ENCODE measurements at regions not wholly inside any gene's neighbourhood (a gene's known extent, or its start where the extent isn't known, plus 50 kb on each side); places are given as distances from the start of the nearest gene placed in this dataset.

DNA sequence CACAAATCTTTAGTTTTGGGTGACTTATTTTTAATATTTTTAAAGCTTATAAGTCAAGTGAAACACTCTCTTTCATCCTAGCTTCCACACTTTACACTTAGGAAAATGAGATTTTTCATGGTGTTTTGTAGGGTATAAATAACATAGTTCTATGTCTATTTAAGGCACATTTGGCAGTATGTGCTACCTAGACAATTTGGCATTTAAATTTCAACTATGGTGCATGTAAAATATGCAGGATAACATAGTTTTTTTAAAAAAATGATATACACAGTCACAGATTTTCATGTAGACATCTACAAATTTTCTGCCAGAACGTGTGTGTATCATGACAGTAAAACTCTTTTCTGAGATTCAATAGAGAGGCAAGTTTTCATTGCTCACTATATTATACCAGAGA is 115.1 kb upstream of the MAP3K7 start:
- no peak overlapping the region for H3K4ac ChIP-seq (replicated peaks; ENCODE audit: insufficient read length, low read depth, low read length)
- H3K14ac ChIP-seq (ENCODE audit: insufficient read length), result no peak overlapping the region
- H2BK20ac ChIP-seq (ENCODE audit: low read length), result no peak overlapping the region
- no peak overlapping the region for H3K4me3 ChIP-seq (ENCODE audit: extremely low read depth in 1 of 4, insufficient read depth in 2 of 4, low read depth in 3 of 4, low read length in 4 of 4)
- ChIA-PET CTCF (ENCODE audit: partially characterized antibody) (interaction anchor here (1.5 kb wide), 1 partner anchor 10 kb away, joined by 3 read pairs; no protein-coding TSS in a partner anchor), POLR2A (ENCODE audit: partially characterized antibody) (interaction anchor here (0.9 kb wide), 1 partner anchor 12 kb away, joined by 5 read pairs; no protein-coding TSS in a partner anchor)
- FAIRE-seq (no peak), DNase-seq (ENCODE audit: low read depth in 1 of 2, low spot score in 2 of 2) (no peak)
- H2BK120ac ChIP-seq (replicated peaks; ENCODE audit: low read depth, low read length), result no peak overlapping the region
- no peaks in the 10 kb centered on the region for H4K20me1 ChIP-seq (replicated peaks in 1 of 2; ENCODE audit: control insufficient read depth in 1 of 2, insufficient read depth in 2 of 2, low read length in 2 of 2)
- peaks cover 0 to 8% (median 2%) of the 10 kb centered on the region in 4 experiments; a peak in 2 of 7 replicates for H3K4me1 ChIP-seq (replicated peaks in 1 of 4; ENCODE audit: control insufficient read depth in 3 of 4, insufficient read depth in 4 of 4, low read length in 3 of 4)
- no peak overlapping the region for H3K18ac ChIP-seq (ENCODE audit: extremely low read depth, low read length)
- TF ChIP-seq ZNF274 (IDR thresholded peaks at IDR 0.05; ENCODE audit: borderline replicate concordance, extremely low read depth, low read length), result no peak
- no peak for TF ChIP-seq TBP (IDR thresholded peaks at IDR 0.05; ENCODE audit: low read depth, low read length)
- TF ChIP-seq FOSL1 (IDR thresholded peaks at IDR 0.05; ENCODE audit: insufficient read depth, low read depth, low read length), result no peak
- TF ChIP-seq CHD2 (IDR thresholded peaks at IDR 0.05; ENCODE audit: low read length), result no peak
- no peak for TF ChIP-seq SIX5 (IDR thresholded peaks at IDR 0.05; ENCODE audit: low read depth, low read length)
- TF ChIP-seq, protein P1, sequence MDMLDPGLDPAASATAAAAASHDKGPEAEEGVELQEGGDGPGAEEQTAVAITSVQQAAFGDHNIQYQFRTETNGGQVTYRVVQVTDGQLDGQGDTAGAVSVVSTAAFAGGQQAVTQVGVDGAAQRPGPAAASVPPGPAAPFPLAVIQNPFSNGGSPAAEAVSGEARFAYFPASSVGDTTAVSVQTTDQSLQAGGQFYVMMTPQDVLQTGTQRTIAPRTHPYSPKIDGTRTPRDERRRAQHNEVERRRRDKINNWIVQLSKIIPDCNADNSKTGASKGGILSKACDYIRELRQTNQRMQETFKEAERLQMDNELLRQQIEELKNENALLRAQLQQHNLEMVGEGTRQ (IDR thresholded peaks at IDR 0.05; ENCODE audit: low read length), result no peak
- TF ChIP-seq NRF1 (IDR thresholded peaks at IDR 0.05; ENCODE audit: low read depth, low read length), result no peak
- no peak for TF ChIP-seq HDAC6 (IDR thresholded peaks at IDR 0.05; ENCODE audit: low read depth, low read length)
- no peak for TF ChIP-seq SP2 (IDR thresholded peaks at IDR 0.05; ENCODE audit: low read length)
- no peaks in the 10 kb centered on the region for H3K23me2 ChIP-seq (ENCODE audit: low read depth, low read length)
- no peaks in the 10 kb centered on the region for H3K9me3 ChIP-seq (ENCODE audit: insufficient read depth in 2 of 2, low read depth in 1 of 2, low read length in 1 of 2)
- H2AK5ac ChIP-seq (ENCODE audit: low read depth, low read length), result no peak overlapping the region
- H3K36me3 ChIP-seq (ENCODE audit: control insufficient read depth in 2 of 4, insufficient read depth in 4 of 4, low read length in 3 of 4), result no peaks in the 10 kb centered on the region
- no peak overlapping the region for H4K5ac ChIP-seq (ENCODE audit: insufficient read length, low read depth, low read length)
- no peak overlapping the region for H3K27ac ChIP-seq (ENCODE audit: low read depth, low read length)
- H2BK15ac ChIP-seq (ENCODE audit: low read length), result no peak overlapping the region
- H3K9ac ChIP-seq (replicated peaks in 1 of 4; ENCODE audit: extremely low read depth in 1 of 4, low read depth in 3 of 4, low read length in 3 of 4), result no peak overlapping the region
- H3K27me3 ChIP-seq (replicated peaks in 1 of 4; ENCODE audit: control insufficient read depth in 3 of 4, extremely low read depth in 1 of 4, insufficient read depth in 3 of 4, low read length in 3 of 4), result no peaks in the 10 kb centered on the region
- H4K91ac ChIP-seq (replicated peaks; ENCODE audit: insufficient read length, low read length), result no peak overlapping the region
- no peak overlapping the region for H3K23ac ChIP-seq (ENCODE audit: insufficient read length)
- H3K4me2 ChIP-seq (ENCODE audit: insufficient read depth in 1 of 2, low read depth in 2 of 2, low read length in 2 of 2), result no peak overlapping the region
- H2AFZ ChIP-seq (ENCODE audit: low read length), result no peak overlapping the region
- no peaks in the 10 kb centered on the region for H3K79me2 ChIP-seq (ENCODE audit: control insufficient read depth in 1 of 2, insufficient read depth in 2 of 2, low read length in 2 of 2)
- H3K79me1 ChIP-seq (ENCODE audit: low read depth, low read length), result no peaks in the 10 kb centered on the region
- H2BK12ac ChIP-seq (ENCODE audit: low read depth, low read length), result no peak overlapping the region
- WGBS, 2 experiments (ENCODE audit: extremely low coverage in 1 of 2, insufficient coverage in 1 of 2, insufficient read length in 1 of 2, insufficient replicate concordance in 2 of 2, low coverage in 1 of 2, low lambda C conversion rate in 2 of 2, missing lambda C conversion rate in 1 of 2), result 75% methylated on average over 1 of the region's 1 CpG; no CpG with 5 or more reads in 1 of the 2 experiments
- H3K56ac ChIP-seq (replicated peaks; ENCODE audit: insufficient read length, low read depth, low read length), result no peak overlapping the region
- H4K8ac ChIP-seq (ENCODE audit: extremely low read depth, insufficient read depth, low read length), result no peak overlapping the region
- no peak overlapping the region for H2BK5ac ChIP-seq (ENCODE audit: low read depth, low read length)

All from H1 (cell line).